NCI-H226 (cell line): ENCODE measurements at regions not wholly inside any gene's neighbourhood (a gene's known extent, or its start where the extent isn't known, plus 50 kb on each side); places are given as distances from the start of the nearest gene placed in this dataset.
A peak's percentile ranks its signal among the peaks of the same experiment; 100 is the strongest.

ENCODE experiments used
- DNase-seq: peaks from one replicate; pipeline ENCODE4 v3.0.0-alpha.2; 2015

- DNase-seq: no peak
Observed at GRCh38 chr21:22627911-22628310, 1629.7 kb downstream of the NCAM2 start.

- no peak for DNase-seq
Observed at GRCh38 chr21:22630953-22631465, 1632.8 kb downstream of the NCAM2 start.

GRCh38 chr21:22632176-22632575 is 1634.0 kb downstream of the NCAM2 start:
- no peak for DNase-seq

GRCh38 chr21:22649246-22649645 is 1651.0 kb downstream of the NCAM2 start:
- DNase-seq: no peak

- no peak for DNase-seq
Observed at GRCh38 chr21:22650226-22650625, 1652.0 kb downstream of the NCAM2 start.

- DNase-seq: no peak
Observed at GRCh38 chr21:22657781-22658180, 1659.6 kb downstream of the NCAM2 start.

GRCh38 chr21:22670148-22670547 is 1671.9 kb downstream of the NCAM2 start:
- DNase-seq: no peak

- DNase-seq: no peak
Observed at GRCh38 chr21:22679207-22679606, 1681.0 kb downstream of the NCAM2 start.

GRCh38 chr21:22691658-22692057 is 1693.4 kb downstream of the NCAM2 start:
- DNase-seq: no peak

- no peak for DNase-seq
Observed at GRCh38 chr21:22703521-22703920, 1705.3 kb downstream of the NCAM2 start.

- DNase-seq: no peak
Observed at GRCh38 chr21:22710721-22711120, 1712.5 kb downstream of the NCAM2 start.

GRCh38 chr21:22711636-22712035 is 1713.4 kb downstream of the NCAM2 start:
- no peak for DNase-seq

GRCh38 chr21:22725436-22725835 is 1727.2 kb downstream of the NCAM2 start:
- no peak for DNase-seq

- DNase-seq: no peak
Observed at GRCh38 chr21:22728091-22728490, 1729.9 kb downstream of the NCAM2 start.

GRCh38 chr21:22743085-22743484 is 1744.9 kb downstream of the NCAM2 start:
- no peak for DNase-seq

GRCh38 chr21:22754746-22755145 is 1756.5 kb downstream of the NCAM2 start:
- no peak for DNase-seq

- DNase-seq: peak; percentile 5
Observed at GRCh38 chr21:22758478-22758877, 1760.3 kb downstream of the NCAM2 start.

GRCh38 chr21:22762463-22762862 is 1764.3 kb downstream of the NCAM2 start:
- no peak for DNase-seq

GRCh38 chr21:22763442-22763841 is 1765.2 kb downstream of the NCAM2 start:
- DNase-seq: no peak

GRCh38 chr21:22764222-22764621 is 1766.0 kb downstream of the NCAM2 start:
- no peak for DNase-seq

- no peak for DNase-seq
Observed at GRCh38 chr21:22791376-22791775, 1793.2 kb downstream of the NCAM2 start.

GRCh38 chr21:22791986-22792560 is 1793.9 kb downstream of the NCAM2 start:
- DNase-seq: peak; percentile 23

- no peak for DNase-seq
Observed at GRCh38 chr21:22795091-22795490, 1796.9 kb downstream of the NCAM2 start.

GRCh38 chr21:22795644-22796043 is 1797.4 kb downstream of the NCAM2 start:
- DNase-seq: no peak

GRCh38 chr21:22796147-22796546 is 1797.9 kb downstream of the NCAM2 start:
- DNase-seq: no peak
